HAP-1 (cell line): ENCODE measurements at regions not wholly inside any gene's neighbourhood (a gene's known extent, or its start where the extent isn't known, plus 50 kb on each side); places are given as distances from the start of the nearest gene placed in this dataset.

Experiments
- DNase-seq, 2 experiments: peaks; one replicate each; pipeline ENCODE4 v3.0.0-alpha.2; 2016 to 2020; ENCODE audit warnings: low spot score in 2 of 2
- H3K27me3 ChIP-seq: fragments of 250-450 bp; sonication (Bioruptor Pico); 2 replicates; pipeline ENCODE4 v1.5.1; 2020; ENCODE audit warnings: low read depth, mild to moderate bottlenecking, moderate library complexity
- H3K36me3 ChIP-seq: fragments of 250-450 bp; sonication (Bioruptor Pico); replicated peaks from 2 replicates; pipeline ENCODE4 v1.5.1; 2020; ENCODE audit warnings: mild to moderate bottlenecking
- H3K4me1 ChIP-seq: fragments of 250-450 bp; sonication (Bioruptor Pico); 2 replicates; pipeline ENCODE4 v1.5.1; 2020; ENCODE audit warnings: mild to moderate bottlenecking
- H3K4me3 ChIP-seq: fragments of 250-450 bp; sonication (Bioruptor Pico); 2 replicates; pipeline ENCODE4 v1.5.1; 2020; ENCODE audit warnings: mild to moderate bottlenecking, moderate library complexity
- H3K9me3 ChIP-seq: fragments of 250-450 bp; sonication (Bioruptor Pico); 2 replicates; pipeline ENCODE4 v1.5.1; 2020; ENCODE audit warnings: mild to moderate bottlenecking, moderate library complexity
- in situ Hi-C: fragments of 300-500 bp; cut with MboI; formaldehyde crosslinking; loops from 3 replicates; pipeline ENCODE4 v1.14.3; 2020; ENCODE audit warnings: low sequenced_read_pairs, inconsistent platforms, mixed read lengths

- no peaks in the 10 kb centered on the region for H3K27me3 ChIP-seq
- no peaks in the 10 kb centered on the region for H3K36me3 ChIP-seq
- in situ Hi-C loops: loop anchor here (25.0 kb wide), 2 partner anchors 254 to 729 kb away; partner anchors contain the start of gene PFN2
- H3K9me3 ChIP-seq: no peaks in the 10 kb centered on the region
- peak; percentile 74 for DNase-seq
- no peak overlapping the region for H3K4me3 ChIP-seq
- peaks cover 21% of the 10 kb centered on the region for H3K4me1 ChIP-seq
Measured at GRCh38 chr3:150216041-150216811, 191.9 kb upstream of the TSC22D2 start.

- no peaks in the 10 kb centered on the region for H3K36me3 ChIP-seq
- in situ Hi-C loops: loop anchor here (25.0 kb wide), 2 partner anchors 253 to 728 kb away; partner anchors contain the start of gene PFN2
- no peak for DNase-seq
Measured at GRCh38 chr3:150215616-150216015, 192.5 kb upstream of the TSC22D2 start.

GRCh38 chr3:150213577-150213976, 194.5 kb upstream of the TSC22D2 start:
- in situ Hi-C loops: loop anchor here (25.0 kb wide), 2 partner anchors 251 to 726 kb away; partner anchors contain the start of gene PFN2
- no peaks in the 10 kb centered on the region for H3K36me3 ChIP-seq
- DNase-seq: no peak
- H3K4me3 ChIP-seq: no peak overlapping the region
- H3K4me1 ChIP-seq: peaks cover 13% of the 10 kb centered on the region
- no peaks in the 10 kb centered on the region for H3K27me3 ChIP-seq
- no peaks in the 10 kb centered on the region for H3K9me3 ChIP-seq

More at GRCh38 chr3:150215616-150216015, 192.5 kb upstream of the TSC22D2 start:
- Histone ChIP-seq H3K4me3 (no peak overlapping the region), H3K27me3 (no peaks in the 10 kb centered on the region), H3K4me1 (peaks cover 16% of the 10 kb centered on the region), H3K9me3 (no peaks in the 10 kb centered on the region)

- no peaks in the 10 kb centered on the region for H3K9me3 ChIP-seq
- in situ Hi-C loops: loop anchor here (25.0 kb wide), 2 partner anchors 248 to 723 kb away; partner anchors contain the start of gene PFN2
- H3K4me1 ChIP-seq: peaks cover under 1% of the 10 kb centered on the region
- no peaks in the 10 kb centered on the region for H3K27me3 ChIP-seq
- H3K36me3 ChIP-seq: no peaks in the 10 kb centered on the region
- no peak for DNase-seq
- no peak overlapping the region for H3K4me3 ChIP-seq
Measured at GRCh38 chr3:150210461-150211110, 197.5 kb upstream of the TSC22D2 start.

- H3K27me3 ChIP-seq: no peaks in the 10 kb centered on the region
- H3K4me1 ChIP-seq: no peaks in the 10 kb centered on the region
- in situ Hi-C loops: loop anchor here (25.0 kb wide), 2 partner anchors 241 to 716 kb away; partner anchors contain the start of gene PFN2
- H3K36me3 ChIP-seq: no peaks in the 10 kb centered on the region
- no peak overlapping the region for H3K4me3 ChIP-seq
- DNase-seq: no peak
- H3K9me3 ChIP-seq: no peaks in the 10 kb centered on the region
Measured at GRCh38 chr3:150203273-150203672, 204.8 kb upstream of the TSC22D2 start.

- Histone ChIP-seq H3K36me3 (no peaks in the 10 kb centered on the region), H3K4me1 (no peaks in the 10 kb centered on the region), H3K4me3 (no peak overlapping the region), H3K9me3 (no peaks in the 10 kb centered on the region), H3K27me3 (no peaks in the 10 kb centered on the region)
- DNase-seq: peak in 1 of 2 experiments; percentile 13
- in situ Hi-C loops: loop anchor here (25.0 kb wide), 2 partner anchors 240 to 715 kb away; partner anchors contain the start of gene PFN2
Measured at GRCh38 chr3:150202711-150203110, 205.4 kb upstream of the TSC22D2 start.

GRCh38 chr3:150194957-150195356, 213.1 kb upstream of the TSC22D2 start:
- Histone ChIP-seq H3K4me3 (no peak overlapping the region), H3K9me3 (no peaks in the 10 kb centered on the region), H3K36me3 (no peaks in the 10 kb centered on the region), H3K27me3 (no peaks in the 10 kb centered on the region), H3K4me1 (peaks cover 7% of the 10 kb centered on the region)
- in situ Hi-C loops: no loop called here
- DNase-seq: no peak

- H3K27me3 ChIP-seq: no peaks in the 10 kb centered on the region
- H3K9me3 ChIP-seq: no peaks in the 10 kb centered on the region
- H3K4me3 ChIP-seq: no peak overlapping the region
- in situ Hi-C loops: no loop called here
- H3K4me1 ChIP-seq: peaks cover 7% of the 10 kb centered on the region
- H3K36me3 ChIP-seq: no peaks in the 10 kb centered on the region
- no peak for DNase-seq
Measured at GRCh38 chr3:150194513-150194912, 213.6 kb upstream of the TSC22D2 start.

GRCh38 chr3:150184426-150185071, 213.9 kb upstream of the PFN2 start:
- Histone ChIP-seq H3K36me3 (no peaks in the 10 kb centered on the region), H3K27me3 (no peaks in the 10 kb centered on the region), H3K4me1 (peaks cover 5% of the 10 kb centered on the region), H3K4me3 (no peak overlapping the region), H3K9me3 (no peaks in the 10 kb centered on the region)
- DNase-seq: no peak
- in situ Hi-C loops: no loop called here

GRCh38 chr3:150183678-150184425, 213.2 kb upstream of the PFN2 start:
- no peaks in the 10 kb centered on the region for H3K36me3 ChIP-seq
- H3K4me3 ChIP-seq: peak overlapping the region; percentile 8; the same call in 1 of the 2 replicates
- peaks cover 5% of the 10 kb centered on the region for H3K4me1 ChIP-seq
- H3K27me3 ChIP-seq: no peaks in the 10 kb centered on the region
- in situ Hi-C loops: no loop called here
- H3K9me3 ChIP-seq: no peaks in the 10 kb centered on the region
- peak; percentile 80 for DNase-seq

- Histone ChIP-seq H3K36me3 (no peaks in the 10 kb centered on the region), H3K4me1 (peaks cover 5% of the 10 kb centered on the region), H3K27me3 (no peaks in the 10 kb centered on the region), H3K4me3 (no peak overlapping the region), H3K9me3 (no peaks in the 10 kb centered on the region)
- DNase-seq: no peak
- in situ Hi-C loops: no loop called here
Measured at GRCh38 chr3:150180334-150180733, 209.6 kb upstream of the PFN2 start.

GRCh38 chr3:150179330-150179729, 208.6 kb upstream of the PFN2 start:
- in situ Hi-C loops: no loop called here
- Histone ChIP-seq H3K27me3 (no peaks in the 10 kb centered on the region), H3K36me3 (no peaks in the 10 kb centered on the region), H3K4me1 (peaks cover 5% of the 10 kb centered on the region), H3K4me3 (no peak overlapping the region), H3K9me3 (no peaks in the 10 kb centered on the region)
- DNase-seq: no peak
